GM12874 (cell line): ENCODE measurements at regions not wholly inside any gene's neighbourhood (a gene's known extent, or its start where the extent isn't known, plus 50 kb on each side); places are given as distances from the start of the nearest gene placed in this dataset.

ENCODE experiments used
- CTCF ChIP-seq: IDR thresholded peaks from 2 replicates; pipeline ENCODE4 v1.5.1; 2011; ENCODE audit warnings: low read depth, mild to moderate bottlenecking, control low read depth, low read length, moderate library complexity; ENCODE audit not compliant: insufficient read depth

- TF ChIP-seq CTCF, result no peak
These were observed 380.9 kb downstream of the TMEM121 start for GRCh38 chr14:105907276-105907675.

DNA sequence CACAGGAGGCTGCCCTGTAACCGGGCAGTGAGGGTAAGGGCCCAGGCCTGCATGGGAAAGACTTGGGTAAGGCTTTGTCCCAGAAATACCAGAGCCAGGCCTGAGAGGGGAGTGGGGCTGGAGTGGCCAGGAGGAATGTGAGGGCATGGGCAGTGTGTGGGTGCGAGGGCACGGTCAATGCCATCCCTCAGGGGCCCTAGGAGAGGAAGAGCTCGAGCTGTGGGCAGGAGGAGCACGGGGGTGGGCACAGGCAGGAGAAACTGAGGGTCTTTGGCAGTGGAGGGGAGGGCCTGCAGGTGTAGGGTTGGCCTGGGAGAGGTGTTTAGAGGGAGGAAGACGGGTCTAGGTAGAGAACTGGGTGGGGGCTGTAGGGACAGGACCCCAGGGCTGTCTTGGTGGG lies 381.6 kb downstream of the TMEM121 start:
- no peak for TF ChIP-seq CTCF

DNA sequence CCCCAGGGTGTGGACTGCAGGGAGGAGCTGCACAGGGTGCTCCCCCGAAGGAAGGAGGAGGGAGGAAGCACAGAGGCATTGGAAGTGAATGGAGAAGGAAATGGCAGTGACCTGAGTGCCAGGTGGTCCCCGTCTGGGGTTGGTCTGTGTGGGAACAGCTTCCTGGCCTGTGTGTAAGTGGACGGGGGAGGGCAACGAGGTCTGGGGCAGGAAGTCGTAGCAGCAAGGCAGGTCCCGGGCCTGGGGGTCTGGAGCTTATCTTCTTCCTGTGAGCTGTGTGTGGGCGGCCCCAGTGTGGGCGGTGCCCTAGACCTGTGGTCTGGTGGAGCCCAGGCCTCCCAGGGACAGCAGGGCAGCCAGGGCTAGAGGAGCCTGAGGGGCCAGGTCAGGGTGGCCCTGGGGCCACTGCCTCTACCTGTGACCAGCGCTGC lies 382.1 kb downstream of the TMEM121 start:
- no peak for TF ChIP-seq CTCF

- no peak for TF ChIP-seq CTCF
These were observed 382.9 kb downstream of the TMEM121 start for GRCh38 chr14:105909046-105909827.

DNA sequence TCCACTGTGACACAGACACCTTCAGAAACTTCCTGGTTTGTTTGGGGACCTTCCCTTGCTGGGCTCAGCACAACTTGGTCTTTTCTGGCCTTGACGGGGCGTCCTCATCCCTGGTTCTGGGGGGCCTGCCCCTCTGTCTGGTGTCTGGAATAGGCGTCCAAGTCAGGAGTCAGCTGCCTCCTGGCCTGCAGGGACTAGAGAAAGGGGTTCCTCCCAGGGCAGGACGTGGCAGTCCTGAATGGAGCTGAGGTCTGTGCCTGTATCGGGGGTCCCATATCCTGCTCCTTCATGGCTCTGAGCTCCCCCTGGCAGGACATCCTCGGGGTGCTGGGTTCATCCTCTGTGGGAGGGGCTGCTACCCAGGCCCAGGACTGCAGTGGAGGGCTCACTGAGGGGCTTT lies 384.0 kb downstream of the TMEM121 start:
- TF ChIP-seq CTCF, result no peak

DNA sequence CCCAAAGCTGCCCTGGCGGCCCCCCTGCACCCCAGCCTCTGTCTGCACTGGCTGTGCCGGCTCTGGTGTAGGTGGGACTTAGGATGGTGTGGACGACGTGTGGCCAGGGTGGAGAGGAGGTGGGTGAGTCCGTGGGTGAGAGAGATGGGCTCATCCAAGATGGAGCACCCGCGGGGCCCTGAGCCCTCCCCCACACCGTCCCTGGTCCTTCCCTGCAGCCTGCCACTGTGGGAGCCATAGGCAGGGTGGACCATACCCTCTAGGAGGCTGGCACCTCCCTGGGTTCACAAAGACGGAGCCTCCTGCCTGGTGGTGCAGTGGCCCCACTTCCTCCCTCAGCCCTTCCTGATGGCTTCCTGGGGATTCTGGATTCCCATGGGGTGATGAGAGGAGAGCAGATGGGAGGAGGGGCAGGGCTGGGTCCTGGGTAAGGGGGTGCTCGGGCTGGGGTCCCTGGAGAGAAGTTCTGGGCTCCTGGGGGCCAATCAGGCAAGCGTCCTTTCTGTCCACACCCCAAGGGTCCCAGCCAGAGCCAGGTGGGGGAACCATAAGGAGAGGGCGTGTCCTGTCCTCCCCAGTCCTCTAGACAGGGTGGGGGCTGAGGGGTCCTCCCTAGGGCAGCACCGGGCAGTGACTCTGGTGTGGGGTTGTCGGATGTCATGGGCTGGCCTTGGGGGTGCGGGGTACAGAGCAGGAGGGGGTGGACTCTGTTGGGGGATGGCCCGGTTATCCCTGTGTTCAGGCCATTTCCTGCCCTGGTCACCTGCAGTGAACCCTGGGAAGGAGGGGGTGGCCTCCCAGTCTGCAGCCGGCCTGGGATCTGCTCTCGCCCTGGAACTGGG lies 384.8 kb downstream of the TMEM121 start:
- no peak for TF ChIP-seq CTCF

DNA sequence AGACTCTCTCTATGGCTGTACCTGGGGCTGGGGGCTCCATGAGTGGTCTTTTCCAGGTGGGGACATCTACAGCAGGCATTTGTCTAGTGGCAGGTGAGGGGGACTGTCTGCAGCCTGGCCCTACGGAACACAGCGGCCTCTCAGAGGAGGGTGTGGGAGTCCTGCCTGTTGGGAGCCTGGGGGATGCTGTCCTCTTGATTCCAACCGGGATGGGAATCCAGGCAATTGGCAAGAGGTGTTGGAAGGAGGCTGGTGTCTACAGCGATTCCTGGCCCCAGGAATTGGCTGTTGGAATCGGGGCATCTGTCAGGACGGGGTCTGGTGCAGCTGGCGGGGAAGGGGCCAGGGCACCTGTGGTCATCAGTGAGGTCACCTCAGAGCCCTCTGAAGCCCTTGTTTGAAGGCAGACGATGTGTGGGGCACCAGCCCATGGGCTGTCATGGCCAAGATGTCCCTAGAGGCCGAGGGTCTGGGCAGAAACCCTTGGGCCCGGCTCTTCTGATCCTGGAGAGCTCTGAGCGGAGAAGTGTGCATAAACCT lies 386.3 kb downstream of the TMEM121 start:
- no peak for TF ChIP-seq CTCF
